Ovary (tissue), 7 donors: ENCODE measurements at regions not wholly inside any gene's neighbourhood (a gene's known extent, or its start where the extent isn't known, plus 50 kb on each side); places are given as distances from the start of the nearest gene placed in this dataset.

Experiments
- DNase-seq, 5 donors: peaks; one replicate each; pipeline ENCODE4 v3.0.0-alpha.2; 2019 to 2020
- H3K27ac ChIP-seq, 2 donors: fragments of 200-600 bp; one replicate each; pipeline versions ENCODE4 v1.5.1 to v1.8.0; 2019 to 2022
- H3K27me3 ChIP-seq: fragments of 200-600 bp; one replicate; pipeline ENCODE4 v1.8.0; 2022
- H3K36me3 ChIP-seq: fragments of 200-600 bp; sonication (generic); one replicate; pipeline ENCODE4 v1.5.1; 2019
- H3K4me1 ChIP-seq: one replicate; pipeline ENCODE4 v1.8.1; 2013; ENCODE audit warnings: mild to moderate bottlenecking, moderate library complexity; ENCODE audit not compliant: insufficient read depth
- H3K4me3 ChIP-seq: fragments of 200-600 bp; sonication (generic); one replicate; pipeline ENCODE4 v1.5.1; 2017
- H3K9me3 ChIP-seq, 2 donors: fragments of 200-600 bp in 1 of 2; sonication (generic) in 1 of 2; one replicate each; pipeline versions ENCODE4 v1.5.1 to v1.8.1; 2013 to 2019; ENCODE audit warnings: mild to moderate bottlenecking in 1 of 2, moderate library complexity in 1 of 2
- CTCF ChIP-seq, 3 donors: fragments of 450-650 bp in 2 of 3; fragments of 200-600 bp in 1 of 3; IDR thresholded peaks; one replicate each; pipeline versions ENCODE4 v1.5.1 to v1.8.0; 2016 to 2022; ENCODE audit warnings: antibody characterized with exemption in 3 of 3, mild to moderate bottlenecking in 1 of 3
- EP300 ChIP-seq: sonication (generic); formaldehyde crosslinking; IDR thresholded peaks from one replicate; pipeline ENCODE4 v1.6.1; 2017; ENCODE audit warnings: antibody characterized with exemption
- POLR2A ChIP-seq: fragments of 450-650 bp; IDR thresholded peaks from one replicate; pipeline ENCODE4 v1.6.1; 2017; ENCODE audit warnings: antibody characterized with exemption, mild to moderate bottlenecking, moderate library complexity
- WGBS, 3 donors: extraction: QIAGEN DNeasy Blood & Tissue Kit in 1 of 3; methylation state at CpG; one replicate each; pipeline versions ENCODE4 v1.1.5 to v1.1.7; 2013 to 2017; 5-methylcytosine and 5-hydroxymethylcytosine counted together
- intact Hi-C, 4 donors: fragments of 100-400 bp; cut with DNase I; formaldehyde crosslinking; loops; one replicate each; pipeline versions ENCODE4 v1.11.0 to v1.15.1; 2022 to 2023
- donor health status: DM: no; HTN: no; CAD: no; lungs with moderate emphysema.
- donor health status: DM: no; HTN: no; CAD: no.
- donor health status: Bipolar disorder and iron deficiency.
- donor health status: DM: no; HTN: no; CAD: no.
- donor health status: DM: yes; HTN: yes; CAD: no.

GRCh38 chr1:48084826-48085225 lies 87.6 kb upstream of the TRABD2B start:
- H3K4me1 ChIP-seq: no peaks in the 10 kb centered on the region
- H3K4me3 ChIP-seq: no peak overlapping the region
- H3K27ac ChIP-seq: no peak overlapping the region
- TF ChIP-seq POLR2A (no peak), EP300 (no peak), CTCF (IDR thresholded peaks at IDR 0.05) (no peak)
- intact Hi-C loops: no loop called here
- DNase-seq: no peak
- no peaks in the 10 kb centered on the region for H3K36me3 ChIP-seq
- 47 to 65% (median 63%) methylated on average over 4 of the region's 4 CpGs for WGBS, 3 donors
- no peaks in the 10 kb centered on the region for H3K27me3 ChIP-seq
- H3K9me3 ChIP-seq: no peaks in the 10 kb centered on the region

- Histone ChIP-seq H3K27ac (no peak overlapping the region), H3K36me3 (no peaks in the 10 kb centered on the region), H3K27me3 (no peaks in the 10 kb centered on the region), H3K4me3 (no peak overlapping the region), H3K9me3 (no peaks in the 10 kb centered on the region), H3K4me1 (no peaks in the 10 kb centered on the region)
- 41 to 52% (median 43%) methylated on average over 6 of the region's 6 CpGs for WGBS, 3 donors
- no peak for DNase-seq
- TF ChIP-seq EP300: no peak
- no peak for TF ChIP-seq CTCF (IDR thresholded peaks at IDR 0.05)
- no peak for TF ChIP-seq POLR2A
- intact Hi-C loops: no loop called here
Measured at GRCh38 chr1:48082271-48082962, 85.2 kb upstream of the TRABD2B start.

GRCh38 chr1:48080331-48081255 lies 83.4 kb upstream of the TRABD2B start:
- intact Hi-C loops: no loop called here
- Histone ChIP-seq H3K27ac (no peak overlapping the region), H3K27me3 (no peaks in the 10 kb centered on the region), H3K36me3 (no peaks in the 10 kb centered on the region), H3K4me1 (no peaks in the 10 kb centered on the region), H3K4me3 (no peak overlapping the region), H3K9me3 (no peaks in the 10 kb centered on the region)
- no peak for DNase-seq
- TF ChIP-seq POLR2A (no peak), EP300 (no peak), CTCF (IDR thresholded peaks at IDR 0.05) (no peak)
- WGBS, 3 donors: 67 to 80% (median 72%) methylated on average over 6 of the region's 6 CpGs

- Histone ChIP-seq H3K27me3 (no peaks in the 10 kb centered on the region), H3K4me1 (no peaks in the 10 kb centered on the region), H3K9me3 (no peaks in the 10 kb centered on the region), H3K27ac (no peak overlapping the region), H3K4me3 (no peak overlapping the region), H3K36me3 (no peaks in the 10 kb centered on the region)
- TF ChIP-seq CTCF (IDR thresholded peaks at IDR 0.05): no peak
- no peak for TF ChIP-seq EP300
- TF ChIP-seq POLR2A: no peak
- intact Hi-C loops: no loop called here
- DNase-seq: no peak
- WGBS, 3 donors: 6 to 21% (median 7%) methylated on average over 1 of the region's 1 CpG
Measured at GRCh38 chr1:48079096-48079495, 81.9 kb upstream of the TRABD2B start.
